NCI-H510A treated with DMSO at 0.1 percent for 48 hours (cell line): ENCODE measurements at regions not wholly inside any gene's neighbourhood (a gene's known extent, or its start where the extent isn't known, plus 50 kb on each side); places are given as distances from the start of the nearest gene placed in this dataset.

Source experiments
- DNase-seq: peaks from one replicate; lab custom pipeline; 2025; lab: John Stamatoyannopoulos, UW

- no peak for DNase-seq
These were observed 195.3 kb upstream of the PDE5A start for GRCh38 chr4:119823891-119824290.

DNA sequence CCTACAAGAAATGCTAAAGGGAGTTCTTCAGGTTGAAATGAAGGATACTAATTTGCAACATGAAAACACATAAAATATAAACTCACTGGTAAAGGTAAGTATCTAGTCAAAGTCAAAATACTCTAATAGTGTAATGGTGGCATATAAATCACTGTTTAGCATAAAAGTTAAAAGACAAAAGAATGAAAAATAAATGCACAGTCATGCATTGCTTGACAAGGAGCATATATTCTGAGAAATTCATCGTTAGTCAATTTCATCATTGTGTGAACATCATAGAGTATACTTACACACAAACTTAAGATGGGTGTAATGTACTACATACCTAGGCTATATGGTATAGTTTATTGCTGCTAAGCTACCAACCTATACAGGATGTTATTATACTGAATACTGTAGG lies 194.4 kb upstream of the PDE5A start:
- no peak for DNase-seq

DNA sequence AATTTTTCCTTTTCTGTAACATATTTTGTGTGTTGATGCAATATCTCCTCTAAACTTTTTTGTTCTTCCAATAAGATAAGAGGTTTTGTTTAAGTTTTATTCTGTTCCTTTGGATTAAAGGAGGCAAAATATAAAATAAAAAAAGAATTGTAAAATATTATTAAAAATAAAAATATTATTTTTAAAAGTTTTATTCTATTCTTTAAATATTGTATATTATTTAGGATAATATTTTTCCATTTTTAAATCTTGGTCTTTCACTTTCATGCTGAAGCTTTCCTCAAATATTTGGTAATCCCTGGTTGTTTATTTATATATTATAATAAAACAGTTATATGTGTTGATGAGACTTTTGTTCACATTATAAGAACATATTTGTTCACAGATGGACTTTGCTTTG lies 187.9 kb upstream of the PDE5A start:
- DNase-seq = no peak

GRCh38 chr4:119810001-119810400 lies 181.4 kb upstream of the PDE5A start:
- no peak for DNase-seq

DNA sequence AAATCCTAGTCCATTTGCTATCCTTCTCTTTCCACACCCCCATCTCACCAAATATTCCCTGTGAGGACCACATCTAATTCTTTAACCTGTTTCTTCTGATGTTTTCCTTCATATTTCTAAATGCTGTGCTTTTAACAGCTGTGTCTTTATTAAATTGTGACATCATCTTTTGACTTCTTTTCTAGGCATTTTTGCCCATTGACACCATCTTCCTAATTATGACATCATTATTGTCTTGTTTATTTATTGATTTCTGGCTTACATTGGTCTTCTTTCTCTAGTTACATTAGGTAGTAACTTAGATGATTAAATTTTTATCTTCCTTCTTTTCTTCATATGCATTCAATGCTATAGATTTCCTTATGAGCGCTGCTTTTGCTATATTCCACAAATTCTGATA lies 175.8 kb upstream of the PDE5A start:
- DNase-seq = no peak

DNA sequence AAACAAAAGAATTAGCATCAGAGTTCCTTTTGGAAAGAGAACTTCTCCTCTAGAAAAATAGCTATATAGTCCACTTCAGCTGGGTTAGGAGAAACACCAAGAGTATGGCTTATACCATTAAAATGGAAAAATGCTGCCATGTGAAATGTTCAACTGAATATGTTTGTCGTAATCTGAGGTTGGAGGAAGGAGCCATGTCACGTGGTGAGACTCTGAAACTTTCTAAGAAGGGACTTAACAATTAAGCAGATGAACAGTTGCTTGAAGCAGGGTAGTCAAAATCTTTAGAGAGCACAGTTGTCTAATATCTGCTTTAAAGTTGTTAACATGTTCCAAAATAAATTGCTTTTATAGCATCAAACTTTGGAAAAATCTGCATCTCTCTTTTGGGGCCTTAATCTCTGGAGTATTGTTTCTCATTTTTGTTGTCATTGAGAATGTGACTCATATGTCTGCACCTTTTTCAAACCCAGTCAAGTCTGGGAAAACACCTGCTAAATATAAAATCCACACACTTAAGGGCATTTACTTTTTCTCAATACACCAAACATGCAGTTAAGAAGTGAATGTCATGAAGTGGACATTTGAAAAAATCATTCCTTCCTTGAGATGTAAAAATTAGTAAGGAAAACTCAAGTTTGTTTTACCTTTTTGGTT lies 168.8 kb upstream of the PDE5A start:
- no peak for DNase-seq

DNA sequence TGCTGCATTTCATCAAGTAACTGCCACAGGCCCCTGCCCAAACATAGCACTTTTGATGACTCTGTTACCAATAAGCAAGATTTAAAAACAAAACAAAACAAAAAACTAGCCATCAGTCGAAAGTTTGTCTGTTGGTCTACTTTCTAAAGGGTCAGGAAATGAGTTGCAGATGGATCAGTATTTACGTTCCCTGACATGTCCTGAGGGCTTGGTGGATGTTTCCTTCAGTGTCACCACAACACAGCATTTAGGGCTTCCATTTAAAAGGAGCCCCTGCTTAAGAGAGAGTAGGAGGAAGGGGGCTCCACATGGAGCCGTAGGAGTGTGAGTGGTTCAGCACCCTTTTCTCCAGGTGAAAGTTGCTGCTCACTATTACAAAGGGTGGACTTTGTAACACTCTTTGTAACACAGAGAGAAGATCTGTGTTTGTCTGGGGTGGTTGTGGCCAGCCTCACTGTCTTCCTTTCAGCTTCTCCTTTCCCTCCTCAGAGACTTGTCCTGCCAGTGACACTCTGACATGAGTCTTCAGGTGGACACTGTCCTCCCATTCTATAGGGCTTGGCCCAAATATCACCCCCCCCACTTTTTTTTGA lies 167.5 kb upstream of the PDE5A start:
- no peak for DNase-seq

GRCh38 chr4:119794681-119795080 lies 166.1 kb upstream of the PDE5A start:
- no peak for DNase-seq

DNA sequence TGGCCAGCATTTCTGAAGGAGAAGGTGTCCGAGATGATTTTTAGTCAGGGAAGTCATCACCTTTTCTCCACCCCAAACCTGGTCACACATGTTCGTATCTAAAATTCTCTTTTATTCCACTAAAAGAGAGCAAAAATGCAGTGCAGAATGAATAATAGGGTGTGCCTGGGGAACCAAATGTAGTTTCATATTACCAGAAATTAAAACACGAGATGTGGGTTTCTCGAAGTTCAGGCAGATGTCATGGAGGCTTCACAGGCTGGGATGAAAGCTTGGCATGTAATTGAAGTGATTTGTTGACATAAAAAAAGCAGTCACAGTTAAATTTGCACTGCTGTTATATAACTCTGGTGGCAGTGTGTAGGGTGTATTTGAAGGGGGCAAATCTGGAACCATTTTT lies 165.5 kb upstream of the PDE5A start:
- DNase-seq = no peak

DNA sequence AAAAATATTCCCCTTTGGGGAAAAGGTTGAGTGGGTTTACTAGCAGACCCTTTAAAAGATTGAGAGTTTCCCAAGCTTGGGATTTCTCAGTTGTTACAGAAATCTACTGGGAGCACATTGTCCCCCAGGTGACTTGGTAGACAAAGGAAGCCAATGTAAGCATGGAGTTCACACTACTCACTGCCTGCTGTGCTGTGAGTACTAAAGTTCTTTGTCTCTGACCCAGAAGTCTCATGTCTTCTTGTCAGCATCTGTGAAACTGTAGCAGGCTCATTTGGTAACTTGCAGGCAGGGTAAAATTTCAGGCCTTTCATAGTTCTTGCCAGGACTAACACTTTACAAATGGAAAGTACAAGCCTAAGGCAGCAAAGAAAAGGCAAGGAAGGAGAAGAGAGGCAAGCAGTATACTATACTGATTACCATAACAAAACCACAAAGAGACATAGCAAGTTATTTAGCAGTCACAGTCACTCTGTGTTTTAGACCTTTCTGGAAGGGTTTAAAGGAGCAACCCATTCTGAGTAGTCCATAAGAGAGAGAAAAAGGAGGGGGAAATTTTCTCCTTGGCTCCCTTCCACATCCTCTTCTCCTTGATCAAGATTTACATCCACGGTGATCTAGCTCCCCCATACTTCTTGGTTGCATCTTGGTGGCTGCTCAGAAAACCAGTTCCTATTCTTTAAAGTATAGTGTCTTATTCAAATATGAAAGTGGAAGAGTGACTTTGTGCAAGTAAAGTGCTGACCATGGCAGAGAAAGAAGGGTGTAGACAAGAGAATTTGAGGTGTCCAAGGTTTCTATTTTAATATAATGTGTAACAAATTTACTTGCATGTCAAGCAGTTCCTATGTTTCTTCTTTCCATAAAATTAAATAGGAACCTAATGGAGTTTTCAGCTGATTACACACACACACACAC lies 160.0 kb upstream of the PDE5A start:
- DNase-seq = no peak

DNA sequence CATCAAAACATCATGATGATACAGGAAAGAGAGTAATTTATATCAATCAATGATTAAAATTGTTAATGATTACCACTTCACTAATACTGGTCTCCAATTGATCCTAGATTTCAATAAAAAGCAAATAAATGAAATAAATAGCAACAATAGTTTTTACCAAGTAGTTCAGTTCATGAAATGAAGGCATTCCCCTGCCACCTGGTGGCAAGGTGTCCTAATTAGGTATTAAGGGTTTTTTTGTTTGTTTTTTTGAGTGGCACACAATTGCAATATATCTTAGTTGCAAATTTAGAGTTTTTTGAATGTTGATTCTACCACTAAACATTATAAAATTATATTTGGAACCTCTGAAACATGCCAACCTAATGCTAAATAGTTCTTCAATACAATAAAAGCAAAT lies 157.4 kb upstream of the PDE5A start:
- no peak for DNase-seq

GRCh38 chr4:119783189-119783983 lies 154.8 kb upstream of the PDE5A start:
- no peak for DNase-seq

- no peak for DNase-seq
These were observed 152.4 kb upstream of the PDE5A start for GRCh38 chr4:119781044-119781443.

- DNase-seq = no peak
These were observed 146.2 kb upstream of the PDE5A start for GRCh38 chr4:119774840-119775239.

DNA sequence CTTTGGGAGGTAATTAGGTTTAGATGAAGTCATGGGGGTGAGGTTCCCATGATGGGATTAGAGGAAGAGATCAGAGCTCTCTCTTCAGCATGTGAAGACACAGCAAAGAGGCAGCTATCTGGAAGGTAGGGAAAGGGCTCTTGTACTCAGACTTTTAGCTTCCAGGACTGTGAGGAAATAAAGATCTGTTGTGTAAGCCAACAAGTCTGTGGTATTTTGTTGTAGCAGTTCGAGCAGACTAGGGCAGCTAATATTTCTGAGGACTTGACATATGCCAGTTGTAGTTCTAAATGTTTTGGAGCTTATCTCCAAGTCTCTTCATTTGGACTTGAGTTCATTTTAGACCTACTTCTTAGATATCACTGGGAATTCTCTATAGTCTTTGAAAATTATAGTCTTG lies 137.3 kb upstream of the PDE5A start:
- DNase-seq = no peak

DNA sequence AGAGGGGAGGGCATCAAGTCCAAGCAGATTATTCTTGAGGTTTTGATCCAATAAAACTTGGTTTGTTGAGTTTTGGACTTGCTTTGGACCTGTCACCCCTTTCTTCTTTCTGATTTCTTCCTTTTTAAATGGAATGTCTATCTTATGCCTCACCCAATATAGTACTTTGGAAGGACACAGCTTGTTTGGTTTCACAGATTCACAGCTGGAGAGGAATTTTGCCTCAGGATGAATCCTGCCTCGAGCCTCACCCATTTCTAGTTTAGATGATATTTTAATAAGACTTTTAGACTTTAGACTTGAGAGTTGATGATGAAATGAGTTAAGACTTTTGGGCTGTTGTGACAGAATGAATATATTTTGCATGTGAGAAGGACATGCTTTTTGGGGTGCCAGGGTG lies 136.9 kb upstream of the PDE5A start:
- DNase-seq = no peak

DNA sequence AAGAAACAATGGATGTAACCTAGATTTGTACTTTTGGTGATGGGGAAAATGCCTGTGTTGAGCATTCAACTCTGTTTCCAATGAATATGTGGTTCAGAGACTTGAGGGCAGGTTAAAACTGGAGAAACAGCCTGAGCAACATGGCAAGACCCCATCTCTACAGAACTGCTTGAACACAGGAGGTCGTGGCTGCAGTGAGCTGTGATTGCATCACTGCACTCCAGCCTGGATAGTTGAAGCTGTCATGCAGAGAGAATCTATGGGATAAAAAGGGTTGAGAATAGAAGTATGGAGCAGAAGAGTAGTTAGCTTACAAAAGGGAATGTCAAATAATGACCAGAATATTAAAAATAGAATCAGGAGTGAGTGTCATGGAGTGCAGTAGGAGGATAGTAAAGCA lies 134.8 kb upstream of the PDE5A start:
- DNase-seq = no peak

- no peak for DNase-seq
These were observed 127.0 kb upstream of the PDE5A start for GRCh38 chr4:119755599-119755998.

DNA sequence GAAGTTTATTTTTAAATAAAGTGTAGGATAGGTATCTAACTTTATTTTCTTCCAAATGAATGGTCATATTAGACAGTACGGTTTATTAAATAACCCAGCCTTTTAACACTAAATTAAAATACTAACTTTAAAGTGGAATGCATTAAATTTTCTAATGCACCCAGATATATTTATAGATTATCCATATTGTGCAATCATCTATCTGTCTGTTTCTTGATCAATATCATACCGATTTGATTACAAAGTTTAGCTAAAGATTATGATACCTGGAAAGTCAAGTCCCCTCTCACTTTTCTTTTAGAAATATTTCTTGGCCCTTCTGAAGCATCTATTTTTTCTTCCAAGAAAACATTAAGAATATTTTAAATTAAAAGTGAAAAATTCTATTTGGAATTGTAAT lies 124.3 kb upstream of the PDE5A start:
- no peak for DNase-seq

DNA sequence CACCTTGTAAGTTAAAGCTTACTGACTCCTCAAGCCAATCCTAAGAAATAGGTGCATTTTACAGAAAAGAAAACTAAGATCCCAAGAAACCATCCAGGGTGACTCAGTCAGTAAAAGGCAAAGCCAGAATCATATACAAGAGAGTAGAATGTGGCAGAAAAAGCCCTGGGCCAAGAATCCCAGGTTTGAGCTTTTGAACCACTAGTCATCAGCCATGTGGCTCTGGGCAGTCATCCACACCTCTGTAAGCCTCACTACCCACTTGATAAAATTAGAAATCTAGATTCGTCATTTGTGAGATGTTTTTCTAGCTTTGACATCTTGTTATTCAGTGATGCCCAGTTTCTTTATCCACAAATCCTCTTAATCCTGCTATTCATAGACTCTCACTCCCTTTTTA lies 122.2 kb upstream of the PDE5A start:
- DNase-seq = no peak

DNA sequence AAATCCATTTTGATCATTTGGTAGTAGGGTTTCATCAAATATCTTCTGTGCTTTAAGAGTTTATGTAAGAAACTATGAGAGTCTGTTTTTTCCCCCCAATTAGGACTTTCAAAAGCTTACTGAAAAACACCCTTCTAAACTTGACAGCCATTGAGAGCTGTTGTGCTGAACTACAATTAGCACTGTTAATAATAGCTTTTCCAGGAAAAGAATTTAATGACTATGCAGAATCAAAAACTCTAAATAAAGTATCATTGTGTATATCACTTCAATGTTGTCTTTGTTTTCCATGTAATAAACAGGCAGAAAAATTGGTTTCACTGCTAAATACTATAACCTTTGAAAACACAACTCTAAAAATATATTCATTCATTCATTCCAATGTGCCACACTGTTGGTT lies 121.4 kb upstream of the PDE5A start:
- DNase-seq = no peak

DNA sequence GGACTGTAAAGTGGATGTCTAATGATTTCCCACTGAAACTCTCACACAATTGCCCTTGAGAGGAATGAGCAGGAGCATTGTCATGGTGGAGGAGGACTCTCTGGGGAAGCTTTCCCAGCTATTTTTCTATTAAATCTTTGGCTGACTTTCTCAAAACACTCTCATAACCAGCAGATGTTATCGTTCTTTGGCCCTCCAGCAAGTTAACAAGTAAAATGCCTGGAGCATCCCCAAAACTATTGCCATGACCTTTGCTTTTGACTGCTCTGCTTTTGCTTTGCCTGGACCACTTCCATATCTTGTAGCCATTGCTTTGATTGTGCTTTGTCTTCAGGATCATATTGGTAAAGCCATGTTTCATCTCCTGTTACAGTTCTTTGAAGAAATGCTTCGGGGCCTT lies 120.2 kb upstream of the PDE5A start:
- no peak for DNase-seq
